SU-DHL-6 (cell line): ENCODE measurements at regions not wholly inside any gene's neighbourhood (a gene's known extent, or its start where the extent isn't known, plus 50 kb on each side); places are given as distances from the start of the nearest gene placed in this dataset.

Experiments
- H2AFZ ChIP-seq: fragments of 200-600 bp; sonication (generic); 2 replicates; pipeline ENCODE4 v1.6.1; 2014; ENCODE audit warnings: low read depth, mild to moderate bottlenecking, moderate library complexity, mixed read lengths, antibody characterized with exemption, low read length; ENCODE audit not compliant: severe bottlenecking
- H3F3A ChIP-seq: fragments of 200-600 bp; shearing (Covaris generic); 2 replicates; pipeline ENCODE4 v1.6.0; 2016; ENCODE audit warnings: antibody characterized with exemption, mild to moderate bottlenecking; ENCODE audit not compliant: insufficient read depth
- H3K27ac ChIP-seq: fragments of 200-600 bp; sonication (generic); 2 replicates; pipeline ENCODE4 v1.5.1; 2016; ENCODE audit warnings: low read depth, mild to moderate bottlenecking, low read length, moderate library complexity, mixed read lengths
- H3K27me3 ChIP-seq: fragments of 200-600 bp; sonication (generic), shearing (Covaris generic); 2 replicates; pipeline ENCODE4 v1.6.0; 2014; ENCODE audit warnings: mild to moderate bottlenecking, low read length
- H3K36me3 ChIP-seq: fragments of 200-600 bp; sonication (generic); 2 replicates; pipeline ENCODE4 v1.6.1; 2014; ENCODE audit warnings: mild to moderate bottlenecking, low read length, mixed read lengths
- H3K4me2 ChIP-seq: fragments of 300-600, 200-600 bp; shearing (Covaris generic), sonication (generic); 2 replicates; pipeline ENCODE4 v1.6.0; 2014; ENCODE audit warnings: low read length, low read depth, mild to moderate bottlenecking; ENCODE audit not compliant: poor library complexity, severe bottlenecking
- H3K4me3 ChIP-seq: fragments of 200-600 bp; sonication (generic); 2 replicates; pipeline ENCODE4 v1.5.1; 2014; ENCODE audit warnings: antibody characterized with exemption, low read length, mild to moderate bottlenecking, mixed read lengths; ENCODE audit not compliant: insufficient read depth, poor library complexity, severe bottlenecking
- H3K79me2 ChIP-seq: fragments of 200-600 bp; sonication (generic); 2 replicates; pipeline ENCODE4 v1.6.1; 2014; ENCODE audit warnings: mild to moderate bottlenecking, low read length, moderate library complexity; ENCODE audit not compliant: insufficient read depth
- H3K9ac ChIP-seq: fragments of 200-600 bp; sonication (generic); 2 replicates; pipeline ENCODE4 v1.7.0; 2014; ENCODE audit warnings: mild to moderate bottlenecking, low read length
- H3K9me2 ChIP-seq: fragments of 200-600 bp; sonication (generic); replicated peaks from 2 replicates; pipeline ENCODE4 v1.6.1; 2014; ENCODE audit warnings: low read length; ENCODE audit not compliant: insufficient read depth
- H3K9me3 ChIP-seq: fragments of 200-600 bp; sonication (generic); 2 replicates; pipeline ENCODE4 v1.6.1; 2014; ENCODE audit warnings: low read length, mixed read lengths; ENCODE audit not compliant: insufficient read depth
- H4K20me1 ChIP-seq: fragments of 200-600 bp; sonication (generic); 2 replicates; pipeline ENCODE4 v1.6.1; 2014; ENCODE audit warnings: low read depth, mild to moderate bottlenecking, antibody characterized with exemption, low read length, moderate library complexity, mixed read lengths
- CTCF ChIP-seq: fragments of 200-600 bp; sonication (generic); IDR thresholded peaks from one replicate; pipeline ENCODE4 v1.5.1; 2017; ENCODE audit warnings: antibody characterized with exemption, mild to moderate bottlenecking, low read length, moderate library complexity; ENCODE audit not compliant: insufficient read depth, poor library complexity, severe bottlenecking
- EZH2phosphoT487 ChIP-seq: fragments of 200-600 bp; sonication (generic), shearing (Covaris generic); conservative IDR thresholded peaks from 2 replicates; pipeline ENCODE4 v1.6.1; 2018; ENCODE audit warnings: mild to moderate bottlenecking, antibody characterized with exemption, low read length, moderate library complexity, mixed read lengths

DNA sequence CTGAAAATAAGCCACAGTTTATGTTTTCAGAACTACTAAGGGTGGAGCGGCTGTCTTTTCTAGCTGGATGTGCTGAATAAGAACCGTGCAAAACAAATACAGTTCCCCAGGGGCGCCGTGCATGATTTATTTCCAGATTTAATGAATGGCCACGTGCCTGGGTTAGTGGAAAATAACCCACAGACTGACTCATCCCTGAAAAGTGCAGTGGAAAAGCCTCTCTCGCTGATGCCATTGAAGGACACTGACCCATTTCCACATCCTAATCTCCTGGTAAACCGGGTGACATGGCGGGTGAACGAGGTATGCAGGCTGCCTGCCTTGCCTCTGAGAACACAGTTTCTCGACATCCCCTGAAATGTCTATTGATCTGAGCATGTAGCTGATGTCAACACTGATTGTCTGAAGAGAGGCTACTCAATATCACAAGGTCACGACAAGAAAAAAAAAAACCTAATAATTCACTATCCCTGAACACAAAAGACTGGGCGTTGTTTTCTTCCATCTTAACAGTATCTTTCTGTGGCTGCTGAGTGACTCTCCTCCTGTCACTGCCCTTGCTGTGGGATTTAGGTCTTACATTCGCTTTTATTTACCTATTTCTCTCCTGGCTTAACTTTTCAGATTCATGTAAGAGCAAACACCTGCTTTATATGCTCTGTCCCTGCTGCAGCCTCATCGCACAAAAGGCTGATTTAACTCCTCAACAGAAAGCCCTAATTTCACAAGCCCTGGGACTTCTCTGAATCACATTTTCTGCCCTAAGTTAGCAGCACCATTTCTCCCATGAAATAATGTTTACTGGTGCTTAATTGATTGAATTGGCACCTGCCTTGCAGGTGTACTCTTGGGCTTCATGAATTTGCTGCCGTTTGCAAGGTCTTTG lies 76.9 kb upstream of the SCOC start:
- Histone ChIP-seq H3K9ac (no peak overlapping the region), H3K27ac (no peak overlapping the region), H3K4me3 (no peak overlapping the region), H3K36me3 (no peaks in the 10 kb centered on the region), H3K4me2 (no peak overlapping the region), H3K9me2 (no peaks in the 10 kb centered on the region), H3K27me3 (no peaks in the 10 kb centered on the region), H2AFZ (no peak overlapping the region), H3F3A (no peaks in the 10 kb centered on the region), H4K20me1 (no peaks in the 10 kb centered on the region), H3K9me3 (no peaks in the 10 kb centered on the region), H3K79me2 (no peaks in the 10 kb centered on the region)
- no peak for TF ChIP-seq CTCF
- no peak for TF ChIP-seq EZH2phosphoT487

DNA sequence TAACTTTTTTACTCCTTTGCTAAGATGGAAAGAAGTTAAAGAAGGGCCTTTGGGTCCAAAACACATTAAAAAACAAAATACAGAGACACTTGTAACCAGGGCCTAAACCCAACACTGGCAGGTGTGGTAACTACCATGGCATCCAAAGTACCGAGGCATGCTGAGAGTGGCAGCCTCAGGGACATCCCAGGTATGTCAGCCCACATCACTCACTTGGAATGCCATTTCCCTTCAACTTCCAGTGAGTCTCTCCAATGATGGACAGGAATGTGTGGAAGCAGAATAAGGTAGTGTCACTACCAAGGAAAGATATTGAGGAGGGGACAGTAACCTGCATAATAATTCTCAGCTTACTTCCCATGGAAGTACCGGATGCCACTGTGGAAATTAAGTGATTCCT lies 79.5 kb upstream of the SCOC start:
- Histone ChIP-seq H3K9me2 (no peaks in the 10 kb centered on the region), H3K27ac (no peak overlapping the region), H3K9ac (no peak overlapping the region), H3K4me2 (no peak overlapping the region), H3K4me3 (no peak overlapping the region), H3K36me3 (no peaks in the 10 kb centered on the region), H2AFZ (no peak overlapping the region), H3F3A (no peaks in the 10 kb centered on the region), H4K20me1 (no peaks in the 10 kb centered on the region), H3K27me3 (no peaks in the 10 kb centered on the region), H3K9me3 (no peaks in the 10 kb centered on the region), H3K79me2 (no peaks in the 10 kb centered on the region)
- TF ChIP-seq EZH2phosphoT487: no peak
- no peak for TF ChIP-seq CTCF

GRCh38 chr4:140291259-140291658 lies 82.2 kb upstream of the SCOC start:
- H3K9me2 ChIP-seq: no peaks in the 10 kb centered on the region
- no peaks in the 10 kb centered on the region for H3F3A ChIP-seq
- no peak for TF ChIP-seq CTCF
- TF ChIP-seq EZH2phosphoT487: no peak
- H3K79me2 ChIP-seq: no peaks in the 10 kb centered on the region
- no peak overlapping the region for H3K4me2 ChIP-seq
- no peak overlapping the region for H3K27ac ChIP-seq
- H3K9ac ChIP-seq: no peak overlapping the region
- no peaks in the 10 kb centered on the region for H3K36me3 ChIP-seq
- H2AFZ ChIP-seq: no peak overlapping the region
- no peaks in the 10 kb centered on the region for H4K20me1 ChIP-seq
- no peaks in the 10 kb centered on the region for H3K27me3 ChIP-seq
- H3K9me3 ChIP-seq: no peaks in the 10 kb centered on the region
- H3K4me3 ChIP-seq: no peak overlapping the region
